Upper lobe of left lung (tissue), 6 donors: ENCODE measurements at regions not wholly inside any gene's neighbourhood (a gene's known extent, or its start where the extent isn't known, plus 50 kb on each side); places are given as distances from the start of the nearest gene placed in this dataset.
A peak's percentile ranks its signal among the peaks of the same experiment; 100 is the strongest.
"Not testable (repeated sequence)": the region's sequence is repeated elsewhere in the genome, so short reads cannot be mapped to it uniquely, and the experiment has no call there.

ENCODE experiments used
- ATAC-seq, 2 donors: fragments of 200-7000 bp; cut with Tn5 transposase; one replicate each; pipeline ENCODE4 v1.9.1; 2022; ENCODE audit warnings: mild to moderate bottlenecking in 2 of 2, moderate library complexity in 2 of 2; ENCODE audit not compliant: low FRiP score in 2 of 2
- DNase-seq, 2 donors: peaks; one replicate each; pipeline ENCODE4 v3.0.0-alpha.2; 2019 to 2020
- H3K27ac ChIP-seq, 4 donors: fragments of 200-600 bp; sonication (generic); one replicate each; pipeline ENCODE4 v1.5.1; 2016 to 2019
- H3K27me3 ChIP-seq, 4 donors: fragments of 200-600 bp; sonication (generic); one replicate each; pipeline ENCODE4 v1.5.1; 2017 to 2019
- H3K36me3 ChIP-seq, 4 donors: fragments of 200-600 bp; sonication (generic); one replicate each; pipeline ENCODE4 v1.5.1; 2016 to 2019
- H3K4me1 ChIP-seq, 4 donors: fragments of 200-600 bp; sonication (generic); one replicate each; pipeline ENCODE4 v1.5.1; 2018 to 2019
- H3K4me3 ChIP-seq, 4 donors: fragments of 200-600 bp; sonication (generic); one replicate each; pipeline ENCODE4 v1.5.1; 2017 to 2019; ENCODE audit warnings: mild to moderate bottlenecking in 2 of 4, moderate library complexity in 1 of 4
- H3K9me3 ChIP-seq, 4 donors: fragments of 200-600 bp; sonication (generic); one replicate each; pipeline ENCODE4 v1.5.1; 2018 to 2019
- CTCF ChIP-seq, 6 experiments: fragments of 450-650 bp in 4 of 6; fragments of 200-600 bp in 2 of 6; sonication (generic) in 2 of 6; IDR thresholded peaks; one replicate each; pipeline ENCODE4 v1.5.1; 2016 to 2019; ENCODE audit warnings: antibody characterized with exemption in 6 of 6
- EP300 ChIP-seq, 4 donors: sonication (generic); formaldehyde crosslinking; IDR thresholded peaks; one replicate each; pipeline ENCODE4 v1.5.1; 2017; ENCODE audit warnings: antibody characterized with exemption in 4 of 4, control low read depth in 2 of 4
- POLR2A ChIP-seq, 4 donors: fragments of 450-650 bp; IDR thresholded peaks; one replicate each; pipeline ENCODE4 v1.5.1; 2016 to 2017; ENCODE audit warnings: antibody characterized with exemption in 4 of 4, mild to moderate bottlenecking in 2 of 4
- POLR2AphosphoS5 ChIP-seq, 2 donors: sonication (generic); formaldehyde crosslinking; IDR thresholded peaks; one replicate each; pipeline ENCODE4 v1.5.1; 2017; ENCODE audit warnings: antibody characterized with exemption in 2 of 2
- WGBS, 2 donors: methylation state at CpG; one replicate each; pipeline ENCODE4 v1.1.5; 2017 to 2018; 5-methylcytosine and 5-hydroxymethylcytosine counted together
- donor health status: DM: no; HTN: no; CAD: no; lungs with moderate emphysema.
- donor health status: DM: no; HTN: yes; CAD: no; lungs with severe emphysema.

GRCh38 chr3:24006-24405, 172.6 kb upstream of the CHL1 start:
- no peak overlapping the region for H3K4me3 ChIP-seq
- no peak overlapping the region for H3K27ac ChIP-seq
- H3K4me1 ChIP-seq = no peaks in the 10 kb centered on the region
- no peak for TF ChIP-seq CTCF (IDR thresholded peaks at IDR 0.05)
- TF ChIP-seq EP300 (IDR thresholded peaks at IDR 0.05) = no peak
- no peak for TF ChIP-seq POLR2AphosphoS5 (IDR thresholded peaks at IDR 0.05)
- DNase-seq = no peak
- WGBS, 2 donors = 54 to 66% methylated on average over 3 of the region's 3 CpGs
- no peaks in the 10 kb centered on the region for H3K27me3 ChIP-seq
- ATAC-seq = no peak
- no peaks in the 10 kb centered on the region for H3K36me3 ChIP-seq
- H3K9me3 ChIP-seq = no peaks in the 10 kb centered on the region

- no peaks in the 10 kb centered on the region for H3K9me3 ChIP-seq
- no peaks in the 10 kb centered on the region for H3K36me3 ChIP-seq
- WGBS, 2 donors = 50 to 71% methylated on average over 2 of the region's 2 CpGs
- H3K4me1 ChIP-seq = no peaks in the 10 kb centered on the region
- no peak overlapping the region for H3K27ac ChIP-seq
- no peak overlapping the region for H3K4me3 ChIP-seq
- TF ChIP-seq POLR2AphosphoS5 (IDR thresholded peaks at IDR 0.05) (no peak), CTCF (IDR thresholded peaks at IDR 0.05) (no peak), POLR2A (IDR thresholded peaks at IDR 0.05) (no peak)
- no peak for DNase-seq
- ATAC-seq = no peak
- H3K27me3 ChIP-seq = no peaks in the 10 kb centered on the region
Observed at GRCh38 chr3:25056-25455, 171.5 kb upstream of the CHL1 start.

GRCh38 chr3:35985-36384, 160.6 kb upstream of the CHL1 start:
- not testable (repeated sequence) for H3K27ac ChIP-seq, H3K9me3 ChIP-seq, DNase-seq, H3K4me3 ChIP-seq, H3K4me1 ChIP-seq, ATAC-seq, H3K27me3 ChIP-seq, H3K36me3 ChIP-seq
- 72 to 94% methylated on average over 1 of the region's 1 CpG for WGBS, 2 donors

GRCh38 chr3:42871-43744, 153.5 kb upstream of the CHL1 start:
- H3K36me3 ChIP-seq, ATAC-seq, H3K27ac ChIP-seq, H3K9me3 ChIP-seq, DNase-seq, H3K4me3 ChIP-seq, H3K4me1 ChIP-seq, H3K27me3 ChIP-seq: not testable (repeated sequence)
- 41 to 45% methylated on average over 9 of the region's 9 CpGs for WGBS, 2 donors
- TF ChIP-seq CTCF (IDR thresholded peaks at IDR 0.05) = peak in 2 of 6 experiments; percentile 29 to 32

GRCh38 chr3:44028-44676, 152.4 kb upstream of the CHL1 start:
- no peak for DNase-seq
- Histone ChIP-seq H3K9me3 (no peaks in the 10 kb centered on the region), H3K27me3 (no peaks in the 10 kb centered on the region), H3K27ac (no peak overlapping the region), H3K36me3 (no peaks in the 10 kb centered on the region), H3K4me1 (no peaks in the 10 kb centered on the region), H3K4me3 (no peak overlapping the region)
- 67 to 73% methylated on average over 9 of the region's 9 CpGs for WGBS, 2 donors
- no peak for ATAC-seq
- no peak for TF ChIP-seq CTCF (IDR thresholded peaks at IDR 0.05)
- no peak for TF ChIP-seq POLR2AphosphoS5 (IDR thresholded peaks at IDR 0.05)
- no peak for TF ChIP-seq POLR2A (IDR thresholded peaks at IDR 0.05)
- no peak for TF ChIP-seq EP300 (IDR thresholded peaks at IDR 0.05)

- 88 to 90% methylated on average over 5 of the region's 5 CpGs for WGBS, 2 donors
Observed at GRCh38 chr3:44941-45340, 151.6 kb upstream of the CHL1 start.

More at GRCh38 chr3:44941-45340, 151.6 kb upstream of the CHL1 start:
- not testable (repeated sequence) for H3K4me1 ChIP-seq, H3K27ac ChIP-seq, H3K9me3 ChIP-seq, DNase-seq, H3K4me3 ChIP-seq, H3K27me3 ChIP-seq, H3K36me3 ChIP-seq, ATAC-seq
